PFSK-1 (cell line): ENCODE measurements at regions not wholly inside any gene's neighbourhood (a gene's known extent, or its start where the extent isn't known, plus 50 kb on each side); places are given as distances from the start of the nearest gene placed in this dataset.

Experiments
- FOXP2 ChIP-seq: optimal IDR thresholded peaks from 2 replicates; pipeline ENCODE3; 2011; ENCODE audit warnings: borderline replicate concordance, control low read depth, inconsistent platforms; ENCODE audit not compliant: insufficient read depth; ENCODE audit errors: extremely low read length, extremely low read depth
- POLR2AphosphoS5 ChIP-seq: IDR thresholded peaks from 2 replicates; pipeline ENCODE4 v1.6.1; 2012; ENCODE audit warnings: low read depth, mild to moderate bottlenecking, control low read depth, low read length, moderate library complexity
- REST ChIP-seq, 2 experiments: IDR thresholded peaks; 2 replicates each; pipeline versions ENCODE4 v1.6.1 to v1.8.0; 2011 to 2012; ENCODE audit warnings: low read depth in 2 of 2, low read length in 2 of 2, control low read depth in 1 of 2, inconsistent platforms in 1 of 2, mild to moderate bottlenecking in 1 of 2, moderate library complexity in 1 of 2; ENCODE audit not compliant: insufficient read depth in 1 of 2
- SIN3A ChIP-seq: IDR thresholded peaks from 2 replicates; pipeline ENCODE4 v1.6.1; 2012; ENCODE audit warnings: mild to moderate bottlenecking, low read length, moderate library complexity, borderline replicate concordance; ENCODE audit not compliant: insufficient read depth
- TAF1 ChIP-seq: IDR thresholded peaks from 2 replicates; pipeline ENCODE4 v1.6.1; 2012; ENCODE audit warnings: low read length, control low read depth, borderline replicate concordance; ENCODE audit not compliant: insufficient read depth

GRCh38 chr2:181152701-181153100 lies 172.3 kb downstream of the UBE2E3 start:
- no peak for TF ChIP-seq POLR2AphosphoS5

GRCh38 chr2:181153886-181154285 lies 173.5 kb downstream of the UBE2E3 start:
- TF ChIP-seq FOXP2, result no peak
- TF ChIP-seq REST (IDR thresholded peaks at IDR 0.05; ENCODE audit: insufficient read depth in 1 of 2, low read depth in 2 of 2, low read length in 2 of 2), result no peak
- TF ChIP-seq TAF1, result no peak
- TF ChIP-seq POLR2AphosphoS5, result no peak
- no peak for TF ChIP-seq SIN3A

GRCh38 chr2:181157326-181157725 lies 176.9 kb downstream of the UBE2E3 start:
- no peak for TF ChIP-seq REST (IDR thresholded peaks at IDR 0.05; ENCODE audit: insufficient read depth in 1 of 2, low read depth in 2 of 2, low read length in 2 of 2)
- TF ChIP-seq POLR2AphosphoS5, result no peak
- TF ChIP-seq FOXP2, result no peak
- TF ChIP-seq SIN3A, result no peak
- no peak for TF ChIP-seq TAF1

- no peak for TF ChIP-seq TAF1
Observed at GRCh38 chr2:181158427-181158826, 178.0 kb downstream of the UBE2E3 start.

- no peak for TF ChIP-seq FOXP2
- TF ChIP-seq SIN3A, result no peak
- TF ChIP-seq POLR2AphosphoS5, result no peak
- no peak for TF ChIP-seq REST (IDR thresholded peaks at IDR 0.05; ENCODE audit: insufficient read depth in 1 of 2, low read depth in 2 of 2, low read length in 2 of 2)
- TF ChIP-seq TAF1, result no peak
Observed at GRCh38 chr2:181161615-181162014, 181.2 kb downstream of the UBE2E3 start.

- TF ChIP-seq TAF1 (no peak), REST (IDR thresholded peaks at IDR 0.05; ENCODE audit: insufficient read depth in 1 of 2, low read depth in 2 of 2, low read length in 2 of 2) (no peak), SIN3A (no peak), FOXP2 (no peak), POLR2AphosphoS5 (no peak)
Observed at GRCh38 chr2:181163139-181163538, 182.7 kb downstream of the UBE2E3 start.
